ENCODE measurements at regions not wholly inside any gene's neighbourhood (a gene's known extent, or its start where the extent isn't known, plus 50 kb on each side); places are given as distances from the start of the nearest gene placed in this dataset.

DNA sequence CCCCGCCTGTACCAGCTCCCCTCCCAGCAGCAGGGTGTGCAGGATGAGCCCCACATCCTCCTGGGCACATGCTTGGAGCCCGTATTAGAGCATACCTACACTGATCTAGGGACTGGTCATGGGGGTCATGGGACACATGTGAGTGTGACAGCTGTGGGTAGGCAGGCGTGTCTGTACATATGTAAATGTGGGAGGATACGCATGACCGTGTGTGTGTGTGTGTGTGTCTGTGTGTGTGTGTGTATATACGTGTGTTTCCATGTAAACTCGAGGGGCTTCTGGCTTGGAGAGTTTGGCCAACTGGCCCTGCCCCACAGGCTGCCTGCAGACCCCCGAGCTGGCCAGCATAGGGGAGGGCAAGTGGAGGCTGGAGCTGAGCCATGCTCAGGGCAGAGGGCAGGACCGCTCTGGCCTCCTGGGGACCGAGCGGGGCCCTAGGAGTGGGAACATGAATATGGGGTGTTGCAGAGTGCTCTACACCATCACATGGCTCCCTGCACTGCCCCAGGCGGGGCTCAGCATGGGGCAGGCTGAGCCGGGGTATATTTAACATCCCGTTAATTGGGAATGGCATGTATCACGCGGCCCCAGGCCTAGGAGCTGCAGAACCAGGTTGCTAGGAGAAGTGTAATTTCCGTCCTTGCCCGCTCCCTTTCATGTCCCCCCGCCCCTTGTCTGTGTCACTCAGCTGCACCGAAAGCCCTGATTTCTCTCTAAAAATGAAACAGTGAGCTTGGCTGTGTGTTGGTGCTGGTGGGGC, 152.7 kb upstream of the PCBD1 start:
- Histone ChIP-seq H3K4me1 (peaks cover 0 to 13% (median 0%) of the 10 kb centered on the region in 9 donors), H3K36me3 (no peaks in the 10 kb centered on the region), H3K4me3 (no peak overlapping the region), H3K27ac (no peak overlapping the region), H3K27me3 (no peaks in the 10 kb centered on the region), H3K9me3 (no peaks in the 10 kb centered on the region)
- peak in 7 of 8 donors; percentile 24 to 91 (median 80) for ATAC-seq
- TF ChIP-seq, protein P1, sequence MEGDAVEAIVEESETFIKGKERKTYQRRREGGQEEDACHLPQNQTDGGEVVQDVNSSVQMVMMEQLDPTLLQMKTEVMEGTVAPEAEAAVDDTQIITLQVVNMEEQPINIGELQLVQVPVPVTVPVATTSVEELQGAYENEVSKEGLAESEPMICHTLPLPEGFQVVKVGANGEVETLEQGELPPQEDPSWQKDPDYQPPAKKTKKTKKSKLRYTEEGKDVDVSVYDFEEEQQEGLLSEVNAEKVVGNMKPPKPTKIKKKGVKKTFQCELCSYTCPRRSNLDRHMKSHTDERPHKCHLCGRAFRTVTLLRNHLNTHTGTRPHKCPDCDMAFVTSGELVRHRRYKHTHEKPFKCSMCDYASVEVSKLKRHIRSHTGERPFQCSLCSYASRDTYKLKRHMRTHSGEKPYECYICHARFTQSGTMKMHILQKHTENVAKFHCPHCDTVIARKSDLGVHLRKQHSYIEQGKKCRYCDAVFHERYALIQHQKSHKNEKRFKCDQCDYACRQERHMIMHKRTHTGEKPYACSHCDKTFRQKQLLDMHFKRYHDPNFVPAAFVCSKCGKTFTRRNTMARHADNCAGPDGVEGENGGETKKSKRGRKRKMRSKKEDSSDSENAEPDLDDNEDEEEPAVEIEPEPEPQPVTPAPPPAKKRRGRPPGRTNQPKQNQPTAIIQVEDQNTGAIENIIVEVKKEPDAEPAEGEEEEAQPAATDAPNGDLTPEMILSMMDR (IDR thresholded peaks at IDR 0.05): no peak
- peak in 1 of 2 donors; percentile 31 for DNase-seq
- intact Hi-C loops (cut with DNase I): no loop called here
- WGBS, 2 donors: 61 to 64% methylated on average over 20 of the region's 20 CpGs

DNA sequence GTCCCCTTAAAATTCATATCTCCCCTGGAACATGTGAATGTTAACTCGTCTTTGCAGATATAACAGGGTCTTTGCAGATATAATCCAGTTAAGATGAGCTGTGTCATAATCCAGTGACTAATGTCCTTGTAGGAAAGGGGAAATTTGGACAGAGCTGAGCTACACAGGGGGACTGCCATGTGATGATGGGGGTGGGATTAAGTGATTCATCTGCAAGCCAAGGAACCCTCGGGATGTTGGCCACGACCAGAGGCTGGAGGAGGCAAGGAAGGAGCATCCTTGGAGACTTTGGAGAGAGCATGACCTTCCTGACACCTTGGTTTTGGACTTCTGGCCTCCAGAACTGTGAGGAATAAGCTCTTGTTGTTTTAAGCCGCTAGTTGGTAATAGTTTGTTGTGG, 153.9 kb upstream of the PCBD1 start:
- H3K27me3 ChIP-seq: no peaks in the 10 kb centered on the region
- WGBS, 2 donors: 55 to 61% methylated on average over 4 of the region's 4 CpGs
- H3K4me1 ChIP-seq: peaks cover 0 to 13% (median 0%) of the 10 kb centered on the region in 9 donors
- no peaks in the 10 kb centered on the region for H3K36me3 ChIP-seq
- ATAC-seq: no peak
- no peaks in the 10 kb centered on the region for H3K9me3 ChIP-seq
- TF ChIP-seq, protein P1 (IDR thresholded peaks at IDR 0.05): no peak
- no peak overlapping the region for H3K27ac ChIP-seq
- intact Hi-C loops (cut with DNase I): no loop called here
- DNase-seq: no peak
- H3K4me3 ChIP-seq: no peak overlapping the region

DNA sequence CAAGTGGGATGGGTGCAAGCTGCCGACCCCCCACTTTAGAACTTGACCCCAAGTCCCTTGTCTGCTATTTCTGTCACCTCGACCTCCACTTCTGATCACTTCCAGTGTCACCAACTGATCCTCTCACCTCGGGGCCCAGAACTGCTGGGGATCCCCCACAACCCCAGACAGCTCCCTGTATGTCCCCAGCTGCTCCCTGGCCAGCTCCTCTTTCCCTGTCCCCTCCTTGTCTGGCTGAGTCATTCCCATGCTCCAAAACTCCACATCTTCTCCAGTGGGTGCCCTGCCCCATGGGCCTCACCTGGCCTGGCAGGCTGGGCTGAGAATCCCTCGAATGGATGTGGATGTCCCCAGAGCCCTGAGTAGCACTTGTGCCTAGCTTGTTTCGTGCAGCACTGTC, 154.3 kb upstream of the PCBD1 start:
- DNase-seq: no peak
- no peak for ATAC-seq

DNA sequence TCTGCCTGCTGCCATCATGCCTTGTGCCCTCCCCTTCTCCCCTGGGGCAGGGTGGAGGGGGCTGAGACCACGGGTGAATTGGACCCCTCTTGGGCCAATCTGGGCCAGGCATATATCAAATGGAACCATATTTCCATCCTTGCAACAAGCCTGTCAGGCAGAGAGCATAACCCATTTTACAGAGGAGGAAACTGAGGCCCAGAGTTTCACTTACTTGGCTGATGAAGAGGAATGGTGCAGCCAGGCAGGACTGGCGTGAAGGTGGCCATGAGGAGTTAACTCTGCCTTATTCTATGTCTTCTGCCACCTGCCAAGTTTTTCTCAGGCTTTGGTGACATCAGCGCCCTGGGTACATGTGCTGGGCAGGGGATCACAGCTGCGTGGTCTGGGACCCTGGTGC, 155.5 kb upstream of the PCBD1 start:
- H3K36me3 ChIP-seq: no peaks in the 10 kb centered on the region
- intact Hi-C loops (cut with DNase I): no loop called here
- no peaks in the 10 kb centered on the region for H3K27me3 ChIP-seq
- no peaks in the 10 kb centered on the region for H3K9me3 ChIP-seq
- 91 to 99% methylated on average over 4 of the region's 4 CpGs for WGBS, 2 donors
- H3K4me1 ChIP-seq: peaks cover 0 to 13% (median 0%) of the 10 kb centered on the region in 9 donors
- H3K4me3 ChIP-seq: no peak overlapping the region
- TF ChIP-seq, protein P1 (IDR thresholded peaks at IDR 0.05): no peak
- ATAC-seq (no peak), DNase-seq (no peak)
- no peak overlapping the region for H3K27ac ChIP-seq

More for the DNA sequence above, 154.3 kb upstream of the PCBD1 start:
- intact Hi-C loops (cut with DNase I): no loop called here
- no peak overlapping the region for H3K4me3 ChIP-seq
- WGBS, 2 donors: 81 to 83% methylated on average over 5 of the region's 5 CpGs
- TF ChIP-seq, protein P1 (IDR thresholded peaks at IDR 0.05): no peak
- no peaks in the 10 kb centered on the region for H3K27me3 ChIP-seq
- H3K36me3 ChIP-seq: no peaks in the 10 kb centered on the region
- H3K4me1 ChIP-seq: peaks cover 0 to 13% (median 0%) of the 10 kb centered on the region in 9 donors
- no peak overlapping the region for H3K27ac ChIP-seq
- no peaks in the 10 kb centered on the region for H3K9me3 ChIP-seq

Data from heart right ventricle (tissue), 16 donors.